ENCODE measurements at regions not wholly inside any gene's neighbourhood (a gene's known extent, or its start where the extent isn't known, plus 50 kb on each side); places are given as distances from the start of the nearest gene placed in this dataset.
"Not testable (repeated sequence)": the region's sequence is repeated elsewhere in the genome, so short reads cannot be mapped to it uniquely, and the experiment has no call there.

GRCh38 chr2:65974067-65974723, 460.7 kb upstream of the MEIS1 start:
- 82 to 93% methylated on average over 2 to 3 of the region's 3 CpGs for WGBS, 2 donors (ENCODE audit: low coverage in 1 of 2)
- Histone ChIP-seq H3K27ac (no peak overlapping the region), H3K36me3 (no peaks in the 10 kb centered on the region), H3K9me3 (peaks cover 0 to 10% (median 0%) of the 10 kb centered on the region in 3 donors), H3K4me1 (no peaks in the 10 kb centered on the region), H3K27me3 (no peaks in the 10 kb centered on the region), H3K4me3 (no peak overlapping the region)
- ATAC-seq = no peak
- no peak for TF ChIP-seq EP300 (IDR thresholded peaks at IDR 0.05)
- no peak for TF ChIP-seq POLR2AphosphoS5 (IDR thresholded peaks at IDR 0.05)
- no peak for TF ChIP-seq POLR2A (IDR thresholded peaks at IDR 0.05)
- TF ChIP-seq CTCF (IDR thresholded peaks at IDR 0.05) = no peak

DNA sequence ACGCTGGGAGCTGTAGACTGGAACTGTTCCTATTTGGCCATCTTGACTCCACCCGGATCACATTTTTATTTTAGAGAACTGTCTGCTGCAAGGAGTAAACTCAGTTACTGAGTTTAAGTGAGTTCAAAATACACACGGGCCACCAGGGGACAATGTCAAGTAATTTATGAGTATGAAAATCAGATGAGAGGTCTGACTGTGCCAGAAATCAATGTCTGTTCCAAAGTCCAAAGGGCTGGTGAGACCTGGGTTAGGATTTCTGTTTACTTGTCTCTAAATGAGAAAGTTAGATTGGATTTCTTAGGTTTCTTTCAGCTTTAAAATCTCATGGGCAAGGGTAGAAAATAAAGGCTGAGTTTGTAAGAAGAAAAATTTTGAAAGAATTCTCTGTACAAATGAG, 465.8 kb upstream of the MEIS1 start:
- no peaks in the 10 kb centered on the region for H3K9me3 ChIP-seq
- no peaks in the 10 kb centered on the region for H3K27me3 ChIP-seq
- WGBS, 2 donors (ENCODE audit: low coverage in 1 of 2) = 70% methylated on average over 2 of the region's 3 CpGs; no CpG with 5 or more reads in 1 of the 2 donors
- no peak for TF ChIP-seq POLR2A (IDR thresholded peaks at IDR 0.05)
- TF ChIP-seq EP300 (IDR thresholded peaks at IDR 0.05) = no peak
- TF ChIP-seq CTCF (IDR thresholded peaks at IDR 0.05) = no peak
- no peak for TF ChIP-seq POLR2AphosphoS5 (IDR thresholded peaks at IDR 0.05)
- no peaks in the 10 kb centered on the region for H3K36me3 ChIP-seq
- no peak overlapping the region for H3K27ac ChIP-seq
- no peak overlapping the region for H3K4me3 ChIP-seq
- H3K4me1 ChIP-seq = no peaks in the 10 kb centered on the region
- no peak for ATAC-seq

DNA sequence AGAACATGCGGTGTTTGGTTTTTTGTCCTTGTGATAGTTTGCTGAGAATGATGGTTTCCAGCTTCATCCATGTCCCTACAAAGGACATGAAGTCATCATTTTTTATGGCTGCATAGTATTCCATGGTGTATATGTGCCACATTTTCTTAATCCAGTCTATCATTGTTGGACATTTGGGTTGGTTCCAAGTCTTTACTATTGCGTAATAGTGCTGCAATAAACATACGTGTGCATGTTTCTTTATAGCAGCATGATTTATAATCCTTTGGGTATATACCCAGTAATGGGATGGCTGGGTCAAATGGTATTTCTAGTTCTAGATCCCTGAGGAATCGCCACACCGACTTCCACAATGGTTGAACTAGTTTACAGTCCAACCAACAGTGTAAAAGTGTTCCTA, 471.6 kb upstream of the MEIS1 start:
- H3K4me3 ChIP-seq, ATAC-seq, H3K27ac ChIP-seq, H3K4me1 ChIP-seq, H3K27me3 ChIP-seq, H3K9me3 ChIP-seq, H3K36me3 ChIP-seq: not testable (repeated sequence)
- 83% methylated on average over 4 of the region's 5 CpGs; no CpG with 5 or more reads in 1 of the 2 donors for WGBS, 2 donors (ENCODE audit: low coverage in 1 of 2)

DNA sequence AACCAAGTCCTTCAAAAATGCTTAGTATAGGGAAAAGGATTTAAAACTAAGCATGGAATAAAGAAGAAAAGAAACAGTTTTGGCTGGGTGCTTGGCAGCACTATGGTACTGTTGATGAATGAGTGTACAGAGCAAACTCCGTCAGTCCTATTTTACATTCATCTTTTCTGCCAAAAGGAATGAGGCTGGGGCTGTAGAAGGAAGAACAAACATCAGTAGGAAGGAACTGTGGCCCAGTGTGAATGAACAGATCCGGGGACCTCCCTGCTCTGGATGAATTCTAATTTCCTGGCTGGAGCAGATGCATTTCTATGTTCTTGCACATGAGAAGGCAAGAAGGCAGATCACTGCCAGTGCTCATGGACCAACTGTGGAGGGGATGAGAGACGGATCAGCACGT, 474.0 kb upstream of the MEIS1 start:
- peaks cover 0 to 6% (median 0%) of the 10 kb centered on the region in 3 donors for H3K9me3 ChIP-seq
- no peaks in the 10 kb centered on the region for H3K27me3 ChIP-seq
- no peak for ATAC-seq
- no peaks in the 10 kb centered on the region for H3K36me3 ChIP-seq
- no peak overlapping the region for H3K4me3 ChIP-seq
- H3K27ac ChIP-seq = no peak overlapping the region
- TF ChIP-seq POLR2AphosphoS5 (IDR thresholded peaks at IDR 0.05) (no peak), EP300 (IDR thresholded peaks at IDR 0.05) (no peak), POLR2A (IDR thresholded peaks at IDR 0.05) (no peak), CTCF (IDR thresholded peaks at IDR 0.05) (no peak)
- WGBS, 2 donors (ENCODE audit: low coverage in 1 of 2) = 35% methylated on average over 4 of the region's 4 CpGs; no CpG with 5 or more reads in 1 of the 2 donors
- H3K4me1 ChIP-seq = no peaks in the 10 kb centered on the region

- no peaks in the 10 kb centered on the region for H3K4me1 ChIP-seq
- H3K9me3 ChIP-seq = peaks cover 0 to 6% (median 0%) of the 10 kb centered on the region in 3 donors
- no peak for ATAC-seq
- TF ChIP-seq POLR2A (IDR thresholded peaks at IDR 0.05) (no peak), CTCF (IDR thresholded peaks at IDR 0.05) (no peak), EP300 (IDR thresholded peaks at IDR 0.05) (no peak), POLR2AphosphoS5 (IDR thresholded peaks at IDR 0.05) (no peak)
- no peak overlapping the region for H3K4me3 ChIP-seq
- H3K27ac ChIP-seq = no peak overlapping the region
- no peaks in the 10 kb centered on the region for H3K36me3 ChIP-seq
- no peaks in the 10 kb centered on the region for H3K27me3 ChIP-seq
- 67 to 82% methylated on average over 1 to 5 of the region's 5 CpGs for WGBS, 2 donors (ENCODE audit: low coverage in 1 of 2)
Observed at GRCh38 chr2:65957886-65958285, 477.0 kb upstream of the MEIS1 start.

Data from gastroesophageal sphincter (tissue), 4 donors.